ENCODE measurements at regions not wholly inside any gene's neighbourhood (a gene's known extent, or its start where the extent isn't known, plus 50 kb on each side); places are given as distances from the start of the nearest gene placed in this dataset.

GRCh38 chr3:82384181-82384580 is 622.7 kb upstream of the GBE1 start:
- TF ChIP-seq SIN3A (IDR thresholded peaks at IDR 0.05; ENCODE audit: borderline replicate concordance, insufficient read depth, low read length) (no peak), POLR2AphosphoS5 (IDR thresholded peaks at IDR 0.05; ENCODE audit: low read depth, low read length) (no peak), REST (IDR thresholded peaks at IDR 0.05; ENCODE audit: insufficient read depth in 1 of 2, low read depth in 2 of 2, low read length in 2 of 2) (no peak)
